Natural killer cell (primary cell): ENCODE measurements at regions not wholly inside any gene's neighbourhood (a gene's known extent, or its start where the extent isn't known, plus 50 kb on each side); places are given as distances from the start of the nearest gene placed in this dataset.
"Not testable (repeated sequence)": the region's sequence is repeated elsewhere in the genome, so short reads cannot be mapped to it uniquely, and the experiment has no call there.

ENCODE experiments used
- ATAC-seq, 3 donors: fragments of 150-1000 bp in 2 of 3; fragments of 200-7000 bp in 1 of 3; cut with Tn5 transposase; 1 replicate in 1 of 3; 2 replicates in 2 of 3; pipeline ENCODE4 v1.10.0; 2021; ENCODE audit warnings: mild to moderate bottlenecking in 2 of 3, moderate library complexity in 2 of 3
- DNase-seq, 2 donors: peaks; one replicate each; pipeline versions ENCODE4 v3.0.0 to v3.0.0-alpha.2; 2013 to 2021; ENCODE audit warnings: mixed read lengths in 1 of 2
- H3K27ac ChIP-seq: one replicate; pipeline ENCODE4 v1.5.1; 2013; ENCODE audit warnings: mild to moderate bottlenecking, low read length
- H3K27me3 ChIP-seq: one replicate; pipeline ENCODE4 v1.6.1; 2013; ENCODE audit warnings: low read length; ENCODE audit not compliant: control insufficient read depth, insufficient read depth
- H3K36me3 ChIP-seq: one replicate; pipeline ENCODE4 v1.6.1; 2013; ENCODE audit warnings: low read length; ENCODE audit not compliant: control insufficient read depth, insufficient read depth
- H3K4me1 ChIP-seq: one replicate; pipeline ENCODE4 v1.6.1; 2013; ENCODE audit warnings: low read length; ENCODE audit not compliant: control insufficient read depth, insufficient read depth
- H3K4me3 ChIP-seq: one replicate; pipeline ENCODE4 v1.5.1; 2013; ENCODE audit warnings: low read length
- H3K9me3 ChIP-seq: one replicate; pipeline ENCODE4 v1.6.1; 2013; ENCODE audit warnings: low read length; ENCODE audit not compliant: control insufficient read depth, insufficient read depth
- H3K27ac Mint-ChIP-seq, 2 donors: one replicate each; pipeline ENCODE4 v1.8.0; 2022; ENCODE audit warnings: mild to moderate bottlenecking in 2 of 2, mixed read lengths in 2 of 2, moderate library complexity in 1 of 2
- H3K27me3 Mint-ChIP-seq, 2 donors: one replicate each; pipeline ENCODE4 v1.8.0; 2022; ENCODE audit warnings: low read depth in 2 of 2, mixed read lengths in 2 of 2
- H3K36me3 Mint-ChIP-seq: one replicate; pipeline ENCODE4 v1.8.0; 2022; ENCODE audit warnings: mixed read lengths
- H3K4me1 Mint-ChIP-seq, 2 donors: one replicate each; pipeline ENCODE4 v1.8.0; 2022; ENCODE audit warnings: mixed read lengths in 2 of 2
- H3K4me3 Mint-ChIP-seq: one replicate; pipeline ENCODE4 v1.8.0; 2022; ENCODE audit warnings: mild to moderate bottlenecking, moderate library complexity, mixed read lengths
- H3K9me3 Mint-ChIP-seq, 2 donors: one replicate each; pipeline ENCODE4 v1.8.0; 2022; ENCODE audit warnings: mixed read lengths in 2 of 2
- WGBS: methylation state at CpG from one replicate; pipeline ENCODE4 v1.1.7; 2013; ENCODE audit warnings: missing lambda C conversion rate; ENCODE audit not compliant: insufficient coverage; 5-methylcytosine and 5-hydroxymethylcytosine counted together
- intact Hi-C: fragments of 100-400 bp; cut with micrococcal nuclease; formaldehyde crosslinking; loops from one replicate; pipeline ENCODE4 v1.14.2; 2022
- TF ChIP-seq, protein P1 (sequence below): fragments of 200-600 bp; IDR thresholded peaks from one replicate; pipeline ENCODE4 v1.8.0; 2022; ENCODE audit warnings: antibody characterized with exemption

DNA sequence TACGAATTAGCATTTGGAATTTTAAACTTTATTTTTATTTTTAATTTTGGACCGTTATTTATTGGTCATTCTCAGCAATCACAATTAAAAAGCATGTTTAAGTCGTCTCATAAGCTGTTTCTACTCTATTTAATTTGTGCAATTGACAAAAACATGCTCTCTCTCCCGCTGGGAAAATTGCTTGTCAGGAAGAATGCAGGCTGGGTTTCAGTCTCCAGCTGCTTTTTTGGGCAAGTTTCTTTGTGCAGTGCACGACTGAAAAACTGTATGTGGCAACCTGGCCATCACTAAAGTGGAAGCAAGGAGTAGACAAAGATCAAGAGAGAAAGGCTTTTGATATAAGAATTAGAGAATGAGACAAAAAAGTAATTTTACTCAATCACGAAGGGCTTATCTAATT is 941.5 kb upstream of the MDGA2 start:
- ATAC-seq (no peak), DNase-seq (no peak)
- no peaks in the 10 kb centered on the region for H3K27me3 Mint-ChIP-seq
- no peak overlapping the region for H3K27ac Mint-ChIP-seq
- no peak overlapping the region for H3K4me3 ChIP-seq
- H3K4me1 ChIP-seq: no peaks in the 10 kb centered on the region
- H3K4me3 Mint-ChIP-seq: no peak overlapping the region
- peaks cover 4 to 7% of the 10 kb centered on the region in 2 donors for H3K9me3 Mint-ChIP-seq
- H3K4me1 Mint-ChIP-seq: no peaks in the 10 kb centered on the region
- intact Hi-C loops: no loop called here
- no peaks in the 10 kb centered on the region for H3K9me3 ChIP-seq
- no peak overlapping the region for H3K27ac ChIP-seq
- TF ChIP-seq, protein P1, sequence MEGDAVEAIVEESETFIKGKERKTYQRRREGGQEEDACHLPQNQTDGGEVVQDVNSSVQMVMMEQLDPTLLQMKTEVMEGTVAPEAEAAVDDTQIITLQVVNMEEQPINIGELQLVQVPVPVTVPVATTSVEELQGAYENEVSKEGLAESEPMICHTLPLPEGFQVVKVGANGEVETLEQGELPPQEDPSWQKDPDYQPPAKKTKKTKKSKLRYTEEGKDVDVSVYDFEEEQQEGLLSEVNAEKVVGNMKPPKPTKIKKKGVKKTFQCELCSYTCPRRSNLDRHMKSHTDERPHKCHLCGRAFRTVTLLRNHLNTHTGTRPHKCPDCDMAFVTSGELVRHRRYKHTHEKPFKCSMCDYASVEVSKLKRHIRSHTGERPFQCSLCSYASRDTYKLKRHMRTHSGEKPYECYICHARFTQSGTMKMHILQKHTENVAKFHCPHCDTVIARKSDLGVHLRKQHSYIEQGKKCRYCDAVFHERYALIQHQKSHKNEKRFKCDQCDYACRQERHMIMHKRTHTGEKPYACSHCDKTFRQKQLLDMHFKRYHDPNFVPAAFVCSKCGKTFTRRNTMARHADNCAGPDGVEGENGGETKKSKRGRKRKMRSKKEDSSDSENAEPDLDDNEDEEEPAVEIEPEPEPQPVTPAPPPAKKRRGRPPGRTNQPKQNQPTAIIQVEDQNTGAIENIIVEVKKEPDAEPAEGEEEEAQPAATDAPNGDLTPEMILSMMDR: no peak
- no peaks in the 10 kb centered on the region for H3K36me3 Mint-ChIP-seq
- WGBS: 69% methylated on average over 5 of the region's 6 CpGs
- no peaks in the 10 kb centered on the region for H3K36me3 ChIP-seq
- H3K27me3 ChIP-seq: no peaks in the 10 kb centered on the region

- Histone ChIP-seq H3K4me1 (no peaks in the 10 kb centered on the region), H3K4me3 (no peak overlapping the region), H3K27ac (no peak overlapping the region), H3K27me3 (no peaks in the 10 kb centered on the region), H3K9me3 (no peaks in the 10 kb centered on the region), H3K36me3 (no peaks in the 10 kb centered on the region)
- no peaks in the 10 kb centered on the region for H3K36me3 Mint-ChIP-seq
- TF ChIP-seq, protein P1: no peak
- 100% methylated on average over 1 of the region's 1 CpG for WGBS
- H3K4me1 Mint-ChIP-seq: no peaks in the 10 kb centered on the region
- intact Hi-C loops: no loop called here
- no peak overlapping the region for H3K4me3 Mint-ChIP-seq
- ATAC-seq (no peak), DNase-seq (no peak)
- no peak overlapping the region for H3K27ac Mint-ChIP-seq
- H3K27me3 Mint-ChIP-seq: no peaks in the 10 kb centered on the region
- peaks cover 4 to 7% of the 10 kb centered on the region in 2 donors for H3K9me3 Mint-ChIP-seq
Measured at GRCh38 chr14:48615618-48616017, 940.2 kb upstream of the MDGA2 start.

- Mint-ChIP-seq H3K4me3 (no peak overlapping the region), H3K27me3 (no peaks in the 10 kb centered on the region), H3K4me1 (no peaks in the 10 kb centered on the region), H3K27ac (no peak overlapping the region), H3K36me3 (no peaks in the 10 kb centered on the region), H3K9me3 (peaks cover 4 to 11% of the 10 kb centered on the region in 2 donors)
- no peaks in the 10 kb centered on the region for H3K9me3 ChIP-seq
- no peaks in the 10 kb centered on the region for H3K36me3 ChIP-seq
- no peaks in the 10 kb centered on the region for H3K27me3 ChIP-seq
- TF ChIP-seq, protein P1: no peak
- DNase-seq (no peak), ATAC-seq (no peak)
- intact Hi-C loops: no loop called here
- no peak overlapping the region for H3K27ac ChIP-seq
- WGBS: 86% methylated on average over 1 of the region's 2 CpGs
- no peaks in the 10 kb centered on the region for H3K4me1 ChIP-seq
- H3K4me3 ChIP-seq: no peak overlapping the region
Measured at GRCh38 chr14:48614003-48614402, 938.6 kb upstream of the MDGA2 start.

DNA sequence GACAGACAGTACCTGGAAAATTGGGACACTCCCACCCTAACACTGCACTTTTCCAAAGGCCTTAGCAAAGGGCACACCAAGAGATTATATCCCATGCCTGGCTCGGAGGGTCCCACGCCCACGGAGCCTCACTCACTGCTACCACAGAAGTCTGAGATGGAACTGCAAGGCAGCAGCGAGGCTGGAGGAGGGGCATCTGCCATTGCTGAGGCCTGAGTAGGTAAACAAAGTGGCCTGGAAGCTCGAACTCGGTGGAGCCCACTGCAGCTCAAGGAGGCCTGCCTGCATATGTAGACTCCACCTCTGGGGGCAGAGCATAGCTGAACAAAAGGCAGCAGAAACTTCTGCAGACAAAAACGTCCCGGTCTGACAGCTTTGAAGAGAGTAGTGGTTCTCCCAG is 931.6 kb upstream of the MDGA2 start:
- ATAC-seq, H3K27ac Mint-ChIP-seq, intact Hi-C loops: not testable (repeated sequence)

More for the DNA sequence above, 931.6 kb upstream of the MDGA2 start:
- H3K36me3 ChIP-seq, DNase-seq, H3K27ac ChIP-seq, H3K27me3 ChIP-seq, H3K4me1 ChIP-seq, H3K4me3 Mint-ChIP-seq, H3K36me3 Mint-ChIP-seq, H3K4me3 ChIP-seq, H3K4me1 Mint-ChIP-seq, H3K27me3 Mint-ChIP-seq: not testable (repeated sequence)
- H3K9me3 Mint-ChIP-seq: peaks cover 3 to 28% of the 10 kb centered on the region in 2 donors
- WGBS: 84% methylated on average over 8 of the region's 8 CpGs
- H3K9me3 ChIP-seq: peaks cover 12% of the 10 kb centered on the region
